ENCODE measurements at regions not wholly inside any gene's neighbourhood (a gene's known extent, or its start where the extent isn't known, plus 50 kb on each side); places are given as distances from the start of the nearest gene placed in this dataset.

DNA sequence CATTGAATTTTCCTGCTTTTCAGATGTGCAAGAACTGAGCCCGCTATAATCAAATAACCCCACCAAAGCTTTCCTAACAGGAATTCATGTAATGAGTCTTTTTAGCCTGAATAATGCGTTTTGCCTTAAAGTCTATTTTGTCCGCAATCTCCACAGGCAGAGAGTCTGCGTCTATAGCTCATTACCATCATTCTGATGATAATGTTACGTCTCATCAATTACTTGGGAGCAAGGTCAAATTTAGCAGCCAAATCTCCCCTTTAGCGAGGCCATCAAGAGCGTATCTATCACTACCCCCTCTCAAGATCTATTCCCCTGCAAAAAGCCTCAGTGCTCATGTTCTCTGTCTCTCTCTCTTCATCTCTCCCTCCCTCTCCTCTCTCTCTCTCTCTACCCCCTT, 416.1 kb downstream of the ZSWIM6 start:
- no peaks in the 10 kb centered on the region for H3K36me3 ChIP-seq (ENCODE audit: control insufficient read depth in 2 of 3, insufficient read depth in 3 of 3, low read length in 3 of 3)
- no peaks in the 10 kb centered on the region for H3K4me1 ChIP-seq (ENCODE audit: control insufficient read depth in 2 of 3, insufficient read depth in 2 of 3, low read depth in 1 of 3, low read length in 3 of 3)
- TF ChIP-seq, protein P1, sequence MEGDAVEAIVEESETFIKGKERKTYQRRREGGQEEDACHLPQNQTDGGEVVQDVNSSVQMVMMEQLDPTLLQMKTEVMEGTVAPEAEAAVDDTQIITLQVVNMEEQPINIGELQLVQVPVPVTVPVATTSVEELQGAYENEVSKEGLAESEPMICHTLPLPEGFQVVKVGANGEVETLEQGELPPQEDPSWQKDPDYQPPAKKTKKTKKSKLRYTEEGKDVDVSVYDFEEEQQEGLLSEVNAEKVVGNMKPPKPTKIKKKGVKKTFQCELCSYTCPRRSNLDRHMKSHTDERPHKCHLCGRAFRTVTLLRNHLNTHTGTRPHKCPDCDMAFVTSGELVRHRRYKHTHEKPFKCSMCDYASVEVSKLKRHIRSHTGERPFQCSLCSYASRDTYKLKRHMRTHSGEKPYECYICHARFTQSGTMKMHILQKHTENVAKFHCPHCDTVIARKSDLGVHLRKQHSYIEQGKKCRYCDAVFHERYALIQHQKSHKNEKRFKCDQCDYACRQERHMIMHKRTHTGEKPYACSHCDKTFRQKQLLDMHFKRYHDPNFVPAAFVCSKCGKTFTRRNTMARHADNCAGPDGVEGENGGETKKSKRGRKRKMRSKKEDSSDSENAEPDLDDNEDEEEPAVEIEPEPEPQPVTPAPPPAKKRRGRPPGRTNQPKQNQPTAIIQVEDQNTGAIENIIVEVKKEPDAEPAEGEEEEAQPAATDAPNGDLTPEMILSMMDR (IDR thresholded peaks at IDR 0.05; ENCODE audit: borderline replicate concordance, extremely low read depth, insufficient read depth): no peak
- no peak overlapping the region for H3K27ac ChIP-seq (ENCODE audit: low read depth in 2 of 2, low read length in 2 of 2)
- no peak for DNase-seq
- no peaks in the 10 kb centered on the region for H3K27me3 ChIP-seq (ENCODE audit: control insufficient read depth, insufficient read depth, low read length)
- H3K9ac ChIP-seq (ENCODE audit: low read length in 3 of 3): no peak overlapping the region
- intact Hi-C loops (cut with DNase I): no loop called here
- H3K9me3 ChIP-seq (ENCODE audit: control insufficient read depth in 2 of 3, insufficient read depth in 1 of 3, low read length in 3 of 3): no peaks in the 10 kb centered on the region
- H3K4me3 ChIP-seq (ENCODE audit: low read length in 3 of 3): no peak overlapping the region
- no peak for FAIRE-seq

DNA sequence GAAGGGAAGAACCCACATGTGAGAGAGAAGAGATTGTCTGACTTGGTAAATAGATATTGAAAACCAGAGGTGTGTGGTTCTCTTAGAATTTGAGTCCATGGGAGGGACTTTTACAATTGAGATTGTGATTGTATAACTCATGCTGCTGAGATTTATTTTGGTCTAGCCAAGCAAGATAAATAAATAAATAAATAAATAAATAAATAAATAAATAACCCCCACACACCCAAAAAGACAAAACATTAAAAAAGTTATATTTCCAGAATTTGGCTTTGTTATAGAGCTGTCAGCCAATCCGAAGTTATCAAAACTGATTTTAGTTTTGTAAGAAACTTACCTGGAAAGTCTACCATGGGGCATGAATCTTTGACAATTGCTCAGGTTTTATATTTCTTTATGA, 416.6 kb downstream of the ZSWIM6 start:
- H3K4me1 ChIP-seq (ENCODE audit: control insufficient read depth in 2 of 3, insufficient read depth in 2 of 3, low read depth in 1 of 3, low read length in 3 of 3): no peaks in the 10 kb centered on the region

DNA sequence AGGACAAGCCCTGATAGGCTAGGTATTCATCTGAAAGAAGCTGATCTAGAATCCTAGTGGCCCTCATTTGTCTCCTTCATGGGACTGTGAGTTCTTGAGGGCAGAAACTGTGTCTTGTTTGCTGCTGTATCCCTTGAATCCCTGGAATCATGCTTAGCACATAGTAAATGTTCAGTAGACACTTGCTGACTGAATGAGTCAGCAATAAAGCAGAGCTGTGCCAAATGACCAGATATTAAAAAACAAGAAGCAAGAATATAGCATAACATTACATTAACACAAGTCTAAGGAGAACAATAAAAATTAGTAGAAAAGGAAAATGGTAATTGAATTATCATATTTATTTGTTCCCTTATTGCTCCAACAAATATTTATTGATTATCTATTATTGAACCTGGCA, 420.5 kb downstream of the ZSWIM6 start:
- Histone ChIP-seq H3K9ac (ENCODE audit: low read length in 3 of 3) (no peak overlapping the region), H3K36me3 (ENCODE audit: control insufficient read depth in 2 of 3, insufficient read depth in 3 of 3, low read length in 3 of 3) (no peaks in the 10 kb centered on the region), H3K4me1 (ENCODE audit: control insufficient read depth in 2 of 3, insufficient read depth in 2 of 3, low read depth in 1 of 3, low read length in 3 of 3) (no peaks in the 10 kb centered on the region), H3K9me3 (ENCODE audit: control insufficient read depth in 2 of 3, insufficient read depth in 1 of 3, low read length in 3 of 3) (no peaks in the 10 kb centered on the region), H3K27ac (ENCODE audit: low read depth in 2 of 2, low read length in 2 of 2) (no peak overlapping the region), H3K27me3 (ENCODE audit: control insufficient read depth, insufficient read depth, low read length) (no peaks in the 10 kb centered on the region), H3K4me3 (ENCODE audit: low read length in 3 of 3) (no peak overlapping the region)
- TF ChIP-seq, protein P1 (IDR thresholded peaks at IDR 0.05; ENCODE audit: borderline replicate concordance, extremely low read depth, insufficient read depth): no peak
- DNase-seq (no peak), FAIRE-seq (no peak)
- intact Hi-C loops (cut with DNase I): no loop called here

More for the DNA sequence above, 416.6 kb downstream of the ZSWIM6 start:
- Histone ChIP-seq H3K27me3 (ENCODE audit: control insufficient read depth, insufficient read depth, low read length) (no peaks in the 10 kb centered on the region), H3K36me3 (ENCODE audit: control insufficient read depth in 2 of 3, insufficient read depth in 3 of 3, low read length in 3 of 3) (no peaks in the 10 kb centered on the region), H3K27ac (ENCODE audit: low read depth in 2 of 2, low read length in 2 of 2) (no peak overlapping the region), H3K9ac (ENCODE audit: low read length in 3 of 3) (no peak overlapping the region), H3K9me3 (ENCODE audit: control insufficient read depth in 2 of 3, insufficient read depth in 1 of 3, low read length in 3 of 3) (no peaks in the 10 kb centered on the region), H3K4me3 (ENCODE audit: low read length in 3 of 3) (no peak overlapping the region)
- DNase-seq (no peak), FAIRE-seq (no peak)
- intact Hi-C loops (cut with DNase I): no loop called here
- TF ChIP-seq, protein P1 (IDR thresholded peaks at IDR 0.05; ENCODE audit: borderline replicate concordance, extremely low read depth, insufficient read depth): no peak

DNA sequence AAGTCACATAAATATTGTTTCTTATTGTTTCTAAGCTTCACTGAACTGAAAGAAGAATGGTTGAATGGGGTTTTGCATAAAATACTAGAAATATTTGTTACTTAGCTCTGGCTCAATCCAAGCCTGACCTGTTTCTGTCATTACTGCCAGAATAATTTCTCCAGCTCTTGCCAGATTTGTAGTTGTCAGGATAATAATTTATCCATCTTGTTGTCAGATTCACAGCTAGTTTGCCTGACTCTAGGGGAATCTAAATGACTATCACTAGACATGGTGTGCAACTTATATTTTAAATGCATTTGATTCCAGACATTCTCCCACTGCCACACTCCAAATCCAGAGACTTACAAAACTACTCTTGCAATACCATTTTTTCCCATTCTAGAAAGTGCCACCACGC, 422.7 kb downstream of the ZSWIM6 start:
- Histone ChIP-seq H3K4me3 (ENCODE audit: low read length in 3 of 3) (no peak overlapping the region), H3K9ac (ENCODE audit: low read length in 3 of 3) (no peak overlapping the region), H3K36me3 (ENCODE audit: control insufficient read depth in 2 of 3, insufficient read depth in 3 of 3, low read length in 3 of 3) (no peaks in the 10 kb centered on the region), H3K9me3 (ENCODE audit: control insufficient read depth in 2 of 3, insufficient read depth in 1 of 3, low read length in 3 of 3) (no peaks in the 10 kb centered on the region), H3K4me1 (ENCODE audit: control insufficient read depth in 2 of 3, insufficient read depth in 2 of 3, low read depth in 1 of 3, low read length in 3 of 3) (no peaks in the 10 kb centered on the region), H3K27ac (ENCODE audit: low read depth in 2 of 2, low read length in 2 of 2) (no peak overlapping the region), H3K27me3 (ENCODE audit: control insufficient read depth, insufficient read depth, low read length) (no peaks in the 10 kb centered on the region)
- DNase-seq (no peak), FAIRE-seq (no peak)
- intact Hi-C loops (cut with DNase I): no loop called here
- TF ChIP-seq, protein P1 (IDR thresholded peaks at IDR 0.05; ENCODE audit: borderline replicate concordance, extremely low read depth, insufficient read depth): no peak

All from kidney (tissue), 13 donors.